ENCODE measurements at regions not wholly inside any gene's neighbourhood (a gene's known extent, or its start where the extent isn't known, plus 50 kb on each side); places are given as distances from the start of the nearest gene placed in this dataset.

GRCh38 chr5:174571662-174572397 lies 152.6 kb upstream of the MSX2 start:
- TF ChIP-seq CTCF (IDR thresholded peaks at IDR 0.05 in 4 of 5, conservative IDR thresholded peaks at IDR 0.05 in 1 of 5) (no peak), POLR2A (IDR thresholded peaks at IDR 0.05) (no peak)

Data from gastrocnemius medialis (tissue), 4 donors.